Stimulated activated memory B cell treated with anti-CD40 and anti-IgM and Interleukin-4, amounts not matched to agents 10 μg/mL and 1 μg/mL and 100 μg/mL, for 72 hours (primary cell): ENCODE measurements at regions not wholly inside any gene's neighbourhood (a gene's known extent, or its start where the extent isn't known, plus 50 kb on each side); places are given as distances from the start of the nearest gene placed in this dataset.

ENCODE experiments used
- ATAC-seq: fragments of 150-1000 bp; cut with Tn5 transposase; 2 replicates; pipeline ENCODE4 v1.10.0; 2021
- H3K27ac Mint-ChIP-seq: one replicate; pipeline ENCODE4 v1.8.0; 2022; ENCODE audit warnings: mild to moderate bottlenecking, mixed read lengths
- H3K27me3 Mint-ChIP-seq: one replicate; pipeline ENCODE4 v1.8.0; 2022; ENCODE audit warnings: mixed read lengths
- H3K36me3 Mint-ChIP-seq: one replicate; pipeline ENCODE4 v1.8.0; 2022; ENCODE audit warnings: mixed read lengths
- H3K4me1 Mint-ChIP-seq: one replicate; pipeline ENCODE4 v1.8.0; 2022; ENCODE audit warnings: mixed read lengths
- H3K4me3 Mint-ChIP-seq: one replicate; pipeline ENCODE4 v1.8.0; 2022; ENCODE audit warnings: mild to moderate bottlenecking, moderate library complexity, mixed read lengths
- H3K9me3 Mint-ChIP-seq: one replicate; pipeline ENCODE4 v1.8.0; 2022; ENCODE audit warnings: mixed read lengths

DNA sequence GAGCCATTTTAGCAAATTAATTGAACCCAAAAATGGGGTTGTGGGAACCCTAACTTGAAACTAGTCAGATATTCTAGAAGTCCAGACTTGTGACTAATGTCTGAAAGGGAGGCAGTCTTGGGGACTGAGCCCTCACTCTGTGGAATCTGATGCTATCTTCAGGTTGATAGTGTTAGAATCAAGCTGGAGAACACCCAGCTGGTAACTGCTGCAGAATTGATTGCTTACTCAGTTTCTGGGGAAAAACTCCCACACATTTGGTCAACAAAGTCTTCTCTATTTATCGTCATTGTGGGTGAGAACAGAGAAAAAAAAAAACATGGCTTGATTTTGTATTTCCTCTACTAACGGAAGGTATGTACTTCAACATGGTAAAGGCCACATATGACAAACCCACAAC, 1925.8 kb upstream of the CELF4 start:
- ATAC-seq = no peak
- H3K4me3 Mint-ChIP-seq = no peak overlapping the region
- H3K4me1 Mint-ChIP-seq = no peaks in the 10 kb centered on the region
- no peaks in the 10 kb centered on the region for H3K36me3 Mint-ChIP-seq
- no peaks in the 10 kb centered on the region for H3K27me3 Mint-ChIP-seq
- H3K9me3 Mint-ChIP-seq = peaks cover 3% of the 10 kb centered on the region
- no peak overlapping the region for H3K27ac Mint-ChIP-seq

DNA sequence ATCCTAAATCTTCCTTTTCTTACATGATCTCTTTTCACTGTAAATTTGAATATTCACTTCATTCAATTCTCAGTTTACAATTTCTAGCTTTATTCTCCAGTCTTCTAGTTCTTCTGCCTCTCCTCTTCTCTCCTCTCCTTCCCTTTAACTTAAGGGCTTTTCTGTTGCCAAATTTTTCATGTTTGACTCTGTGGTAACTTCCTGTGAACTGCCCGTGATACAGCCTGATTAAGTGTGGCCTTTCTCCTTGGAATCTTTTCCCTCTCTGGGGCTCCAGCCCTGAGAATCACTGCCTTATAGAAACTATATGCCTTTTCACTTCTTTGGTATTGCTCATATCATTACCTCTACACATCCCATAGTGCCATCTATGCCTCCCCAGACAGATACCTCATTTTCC, 1923.8 kb upstream of the CELF4 start:
- Mint-ChIP-seq H3K27me3 (no peaks in the 10 kb centered on the region), H3K36me3 (no peaks in the 10 kb centered on the region), H3K27ac (no peak overlapping the region), H3K4me1 (no peaks in the 10 kb centered on the region), H3K4me3 (no peak overlapping the region), H3K9me3 (peaks cover 3% of the 10 kb centered on the region)
- no peak for ATAC-seq

DNA sequence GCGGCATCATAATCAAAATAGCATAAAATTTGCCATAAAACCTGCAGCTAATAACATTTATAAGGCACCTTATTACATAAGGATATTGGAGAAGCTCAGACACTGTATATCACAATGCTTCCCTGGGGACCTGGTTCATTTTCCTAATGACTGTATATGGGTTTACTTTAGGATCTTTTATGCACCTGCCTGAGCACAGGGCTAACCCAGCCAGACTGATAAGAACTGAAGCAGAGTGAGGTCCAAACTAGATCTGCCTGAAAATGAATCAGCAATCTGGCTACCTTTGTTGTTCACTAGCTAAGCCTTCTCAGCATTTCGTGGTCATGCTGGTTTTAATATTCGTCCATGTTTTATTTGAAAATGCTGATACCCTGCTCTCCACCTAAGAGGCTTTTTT, 1922.3 kb upstream of the CELF4 start:
- ATAC-seq = no peak
- Mint-ChIP-seq H3K4me3 (no peak overlapping the region), H3K27ac (no peak overlapping the region), H3K36me3 (no peaks in the 10 kb centered on the region), H3K9me3 (no peaks in the 10 kb centered on the region), H3K27me3 (no peaks in the 10 kb centered on the region), H3K4me1 (no peaks in the 10 kb centered on the region)

DNA sequence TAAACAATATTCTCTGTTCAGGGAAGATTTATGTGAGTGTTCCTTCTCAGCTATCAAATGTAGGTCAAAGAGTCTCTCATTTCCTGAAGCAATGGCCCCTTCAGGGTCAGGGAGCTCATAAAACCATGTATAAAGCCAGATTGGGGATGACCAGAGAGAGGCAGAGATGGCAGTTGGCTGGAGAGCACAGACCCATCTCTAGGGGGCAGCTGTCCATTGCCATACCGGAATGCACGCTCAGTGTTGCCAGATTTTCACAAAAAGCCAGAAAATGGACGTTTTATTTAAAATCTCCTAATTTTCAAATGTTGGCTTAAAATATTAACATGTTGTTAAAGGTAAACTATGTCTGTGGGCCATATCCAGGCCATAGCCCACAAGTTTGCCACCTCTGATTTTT, 1920.7 kb upstream of the CELF4 start:
- no peaks in the 10 kb centered on the region for H3K27me3 Mint-ChIP-seq
- ATAC-seq = no peak
- no peak overlapping the region for H3K27ac Mint-ChIP-seq
- no peaks in the 10 kb centered on the region for H3K4me1 Mint-ChIP-seq
- H3K9me3 Mint-ChIP-seq = no peaks in the 10 kb centered on the region
- H3K4me3 Mint-ChIP-seq = no peak overlapping the region
- no peaks in the 10 kb centered on the region for H3K36me3 Mint-ChIP-seq

DNA sequence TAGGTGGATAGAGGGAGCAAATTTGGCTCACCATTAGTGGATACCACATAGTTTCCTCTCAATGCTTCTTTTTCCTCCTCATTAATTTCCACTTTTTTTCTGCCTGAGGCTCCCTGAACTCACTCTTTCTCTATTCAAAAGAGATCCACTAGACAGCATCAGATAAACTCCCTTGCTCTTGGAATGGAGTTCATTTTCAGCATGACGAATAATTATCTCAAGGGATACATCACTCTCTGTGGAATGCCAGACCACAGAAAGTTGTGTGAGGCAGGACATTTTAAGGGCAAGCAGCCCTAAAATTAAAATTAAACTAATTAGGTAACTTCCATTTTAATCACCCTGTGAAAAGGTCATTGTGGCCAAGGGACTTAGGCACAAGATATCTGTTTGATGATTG, 1920.1 kb upstream of the CELF4 start:
- ATAC-seq = no peak
- no peaks in the 10 kb centered on the region for H3K4me1 Mint-ChIP-seq
- H3K27me3 Mint-ChIP-seq = no peaks in the 10 kb centered on the region
- H3K9me3 Mint-ChIP-seq = no peaks in the 10 kb centered on the region
- H3K4me3 Mint-ChIP-seq = no peak overlapping the region
- H3K36me3 Mint-ChIP-seq = no peaks in the 10 kb centered on the region
- no peak overlapping the region for H3K27ac Mint-ChIP-seq

DNA sequence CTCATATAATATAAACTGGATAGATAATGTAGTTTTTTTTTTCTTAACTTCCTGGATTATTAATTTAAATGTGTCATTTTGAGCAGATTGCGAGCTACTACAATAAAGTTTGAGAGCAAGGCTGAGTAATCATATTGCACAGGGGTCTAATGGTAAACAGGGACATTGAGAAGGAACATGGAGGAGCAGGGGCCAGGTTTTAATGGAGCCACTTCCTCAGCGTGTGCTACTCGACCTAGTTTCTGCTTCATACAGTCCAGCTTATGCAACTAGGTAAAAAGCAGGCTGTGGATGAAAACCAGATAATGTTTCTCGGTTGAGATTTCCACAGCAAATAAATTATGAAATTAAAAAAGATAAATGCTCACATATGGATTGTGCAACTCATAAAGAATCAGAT, 1915.7 kb upstream of the CELF4 start:
- no peak for ATAC-seq
- H3K4me3 Mint-ChIP-seq = no peak overlapping the region
- no peak overlapping the region for H3K27ac Mint-ChIP-seq
- no peaks in the 10 kb centered on the region for H3K36me3 Mint-ChIP-seq
- no peaks in the 10 kb centered on the region for H3K27me3 Mint-ChIP-seq
- H3K4me1 Mint-ChIP-seq = no peaks in the 10 kb centered on the region
- H3K9me3 Mint-ChIP-seq = no peaks in the 10 kb centered on the region

DNA sequence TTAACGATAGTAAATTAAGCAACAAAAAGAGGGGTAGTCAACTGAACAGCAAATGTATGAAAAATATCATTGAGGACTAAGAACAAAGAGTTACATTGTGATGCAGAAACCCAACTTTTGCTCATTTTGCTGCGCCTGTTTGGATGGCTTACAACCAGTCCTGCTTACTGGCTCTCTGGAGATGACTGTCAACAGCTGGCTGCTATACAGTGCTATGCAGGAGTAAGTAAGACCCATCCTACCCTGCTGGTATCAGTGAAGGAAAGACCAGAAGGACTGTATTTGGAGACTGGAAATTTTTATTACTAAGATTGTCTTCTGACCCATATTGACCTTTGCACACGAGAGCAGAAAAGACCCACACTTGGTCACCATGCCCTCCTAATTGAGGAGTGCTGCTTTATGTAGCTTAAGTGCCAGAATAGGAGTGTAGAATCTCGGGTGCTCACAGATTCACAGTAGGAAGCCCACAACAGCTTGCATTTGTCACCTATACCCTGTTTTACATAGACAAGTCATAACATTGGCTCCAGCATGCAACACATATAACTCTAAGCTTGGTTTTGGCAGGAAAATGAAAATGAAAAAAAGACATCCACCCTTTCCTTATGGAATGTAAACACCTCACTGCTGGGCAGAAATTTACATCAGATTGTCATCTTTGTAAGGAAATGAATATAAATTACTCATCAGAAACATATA, 1915.0 kb upstream of the CELF4 start:
- no peaks in the 10 kb centered on the region for H3K4me1 Mint-ChIP-seq
- no peaks in the 10 kb centered on the region for H3K36me3 Mint-ChIP-seq
- H3K4me3 Mint-ChIP-seq = no peak overlapping the region
- H3K27me3 Mint-ChIP-seq = no peaks in the 10 kb centered on the region
- no peak overlapping the region for H3K27ac Mint-ChIP-seq
- H3K9me3 Mint-ChIP-seq = no peaks in the 10 kb centered on the region
- ATAC-seq = no peak

DNA sequence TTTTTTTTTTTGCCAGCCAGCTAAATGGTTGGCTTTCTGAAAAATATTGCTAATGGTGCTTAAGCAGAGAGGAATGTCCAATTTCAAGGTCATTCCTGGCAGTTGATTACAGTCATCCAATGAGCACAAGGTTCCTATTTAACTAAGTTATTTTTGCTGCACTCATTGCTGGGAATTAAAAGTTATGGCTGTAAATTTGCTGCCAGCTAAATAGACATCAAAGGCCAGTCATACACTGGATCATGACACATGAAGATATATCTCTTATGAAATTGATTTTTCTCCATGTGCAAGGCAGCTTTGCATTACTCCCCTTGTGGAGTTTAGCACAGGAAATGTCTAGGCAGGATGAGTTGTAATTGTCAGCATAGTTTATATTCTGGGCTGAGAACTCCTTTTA, 1898.4 kb upstream of the CELF4 start:
- ATAC-seq = no peak
- H3K27me3 Mint-ChIP-seq = no peaks in the 10 kb centered on the region
- no peaks in the 10 kb centered on the region for H3K36me3 Mint-ChIP-seq
- no peaks in the 10 kb centered on the region for H3K4me1 Mint-ChIP-seq
- peaks cover 8% of the 10 kb centered on the region for H3K9me3 Mint-ChIP-seq
- no peak overlapping the region for H3K4me3 Mint-ChIP-seq
- H3K27ac Mint-ChIP-seq = no peak overlapping the region

DNA sequence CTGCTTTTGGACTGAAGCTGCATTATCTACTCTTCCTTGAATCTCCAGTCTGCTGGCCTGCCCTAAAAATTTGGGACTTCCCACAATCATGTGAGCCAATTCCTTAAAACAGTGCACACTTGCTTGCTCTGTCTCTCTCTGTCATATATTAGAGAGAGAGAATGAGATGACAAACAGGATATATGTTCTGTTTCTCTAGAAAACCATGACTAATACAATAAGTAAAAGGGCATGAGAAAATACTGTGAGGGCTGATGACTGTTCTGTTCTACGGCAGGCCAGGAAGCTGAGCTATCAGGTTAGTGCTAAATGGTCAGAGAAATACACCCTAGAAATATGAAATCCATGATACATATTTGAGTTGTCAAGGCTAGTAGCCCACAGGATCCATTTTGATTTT, 1896.8 kb upstream of the CELF4 start:
- no peaks in the 10 kb centered on the region for H3K27me3 Mint-ChIP-seq

DNA sequence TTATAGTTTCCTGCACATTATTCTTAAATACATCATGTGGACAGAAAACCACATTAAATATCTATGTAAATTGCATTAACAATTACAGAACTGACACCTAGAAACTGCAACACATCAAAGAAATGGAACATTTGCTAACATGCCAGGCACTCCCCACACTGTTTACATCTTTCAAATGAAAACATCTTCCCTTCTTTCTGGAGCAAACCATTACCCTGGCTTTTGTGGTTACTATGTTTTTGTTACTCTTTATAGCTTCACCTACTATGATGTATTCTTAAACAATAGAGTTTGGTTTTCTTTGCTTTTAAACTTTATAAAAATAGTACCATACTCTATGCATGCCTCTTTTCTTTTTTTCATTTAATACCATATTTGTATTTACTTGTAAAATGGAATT, 1894.5 kb upstream of the CELF4 start:
- no peaks in the 10 kb centered on the region for H3K27me3 Mint-ChIP-seq
- H3K4me1 Mint-ChIP-seq = no peaks in the 10 kb centered on the region
- no peak for ATAC-seq
- H3K9me3 Mint-ChIP-seq = peaks cover 9% of the 10 kb centered on the region
- H3K36me3 Mint-ChIP-seq = no peaks in the 10 kb centered on the region
- H3K4me3 Mint-ChIP-seq = no peak overlapping the region
- H3K27ac Mint-ChIP-seq = no peak overlapping the region

More for the DNA sequence above, 1896.8 kb upstream of the CELF4 start:
- no peaks in the 10 kb centered on the region for H3K4me1 Mint-ChIP-seq
- no peak for ATAC-seq
- H3K27ac Mint-ChIP-seq = no peak overlapping the region
- no peaks in the 10 kb centered on the region for H3K36me3 Mint-ChIP-seq
- H3K4me3 Mint-ChIP-seq = no peak overlapping the region
- peaks cover 11% of the 10 kb centered on the region for H3K9me3 Mint-ChIP-seq

DNA sequence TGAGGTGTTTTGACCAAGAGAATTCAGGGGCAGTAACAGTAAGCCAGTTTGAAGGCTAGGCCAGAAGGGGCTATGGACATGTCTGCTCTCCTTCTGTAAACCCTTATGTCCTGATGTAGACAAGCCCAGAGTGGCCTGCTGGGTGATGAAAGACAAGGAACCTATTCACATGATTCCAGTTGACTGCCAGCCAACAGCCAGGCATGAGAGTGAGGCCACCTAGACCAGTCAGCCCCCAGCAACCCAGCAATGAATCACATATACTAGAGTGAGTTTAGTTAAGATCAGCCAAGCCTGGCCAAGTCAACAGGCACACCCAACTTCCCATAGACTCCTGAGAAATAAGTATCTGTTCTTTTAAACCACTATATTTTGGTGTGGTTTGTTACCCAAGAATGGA, 1889.7 kb upstream of the CELF4 start:
- Mint-ChIP-seq H3K9me3 (peaks cover 6% of the 10 kb centered on the region), H3K36me3 (no peaks in the 10 kb centered on the region), H3K27me3 (no peaks in the 10 kb centered on the region), H3K27ac (no peak overlapping the region), H3K4me3 (no peak overlapping the region), H3K4me1 (no peaks in the 10 kb centered on the region)
- no peak for ATAC-seq

DNA sequence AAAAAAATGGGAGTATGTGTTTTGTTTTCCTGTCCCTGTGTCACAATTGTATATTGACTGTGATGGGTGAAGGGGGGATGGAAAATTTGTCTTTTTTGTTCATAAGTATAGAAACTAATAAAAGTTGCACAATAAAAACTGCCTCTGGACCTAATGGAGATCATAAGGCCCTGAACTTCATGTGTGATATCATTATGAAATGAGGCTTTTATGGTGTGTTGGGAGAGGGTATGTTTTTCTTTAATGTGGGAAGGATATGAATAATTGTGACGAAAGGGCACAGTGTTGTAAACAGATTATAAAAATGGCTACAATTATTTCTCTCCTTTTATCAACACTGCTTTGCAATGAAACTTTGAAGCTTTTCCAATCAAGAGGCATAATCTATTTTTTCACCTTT, 1889.3 kb upstream of the CELF4 start:
- H3K27me3 Mint-ChIP-seq = no peaks in the 10 kb centered on the region
- H3K4me1 Mint-ChIP-seq = no peaks in the 10 kb centered on the region
- no peak overlapping the region for H3K27ac Mint-ChIP-seq
- no peak for ATAC-seq
- no peaks in the 10 kb centered on the region for H3K36me3 Mint-ChIP-seq
- H3K4me3 Mint-ChIP-seq = no peak overlapping the region
- peaks cover 6% of the 10 kb centered on the region for H3K9me3 Mint-ChIP-seq

DNA sequence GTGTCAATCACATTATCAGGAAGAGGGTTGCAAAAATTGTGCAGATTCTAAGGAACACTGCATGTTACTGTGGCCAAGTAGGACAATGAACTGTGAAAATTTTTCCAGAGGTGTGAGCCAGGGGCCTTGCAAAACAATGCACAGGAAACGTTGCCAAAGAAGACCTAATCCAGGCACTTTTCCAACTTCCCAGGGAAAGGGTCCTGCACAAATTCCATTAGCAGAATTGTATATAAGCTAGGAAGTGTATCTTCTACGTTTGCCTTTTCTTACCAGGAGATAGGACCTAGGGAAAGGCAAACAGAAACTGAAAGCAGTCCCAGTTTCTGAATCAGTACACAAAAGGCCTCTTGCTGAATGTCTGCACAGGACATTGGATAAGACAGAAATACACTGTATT, 1888.3 kb upstream of the CELF4 start:
- Mint-ChIP-seq H3K27ac (no peak overlapping the region), H3K4me1 (no peaks in the 10 kb centered on the region), H3K9me3 (peaks cover 6% of the 10 kb centered on the region), H3K4me3 (no peak overlapping the region), H3K27me3 (no peaks in the 10 kb centered on the region), H3K36me3 (no peaks in the 10 kb centered on the region)
- no peak for ATAC-seq

DNA sequence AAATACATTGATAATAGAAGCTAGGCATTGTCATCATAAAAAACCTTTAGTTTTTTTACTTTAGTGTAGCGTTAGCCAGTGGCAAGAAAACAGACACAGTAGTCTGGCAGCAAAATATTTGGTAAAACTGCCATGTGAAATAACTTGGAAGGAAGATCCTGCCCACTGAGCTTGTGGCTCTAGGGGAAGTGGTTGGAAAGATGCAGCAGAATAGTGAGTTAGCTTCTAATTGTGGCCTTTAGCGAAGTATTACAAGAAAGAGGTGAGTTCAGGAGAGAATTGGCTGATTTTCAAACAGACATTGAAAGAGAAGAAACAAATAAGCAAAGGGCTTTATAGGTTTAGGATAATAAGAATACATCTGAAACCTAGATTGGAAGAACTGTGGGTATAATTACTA, 1887.8 kb upstream of the CELF4 start:
- no peak for ATAC-seq
- Mint-ChIP-seq H3K4me1 (no peaks in the 10 kb centered on the region), H3K9me3 (peaks cover 3% of the 10 kb centered on the region), H3K27ac (no peak overlapping the region), H3K36me3 (no peaks in the 10 kb centered on the region), H3K27me3 (no peaks in the 10 kb centered on the region), H3K4me3 (no peak overlapping the region)

DNA sequence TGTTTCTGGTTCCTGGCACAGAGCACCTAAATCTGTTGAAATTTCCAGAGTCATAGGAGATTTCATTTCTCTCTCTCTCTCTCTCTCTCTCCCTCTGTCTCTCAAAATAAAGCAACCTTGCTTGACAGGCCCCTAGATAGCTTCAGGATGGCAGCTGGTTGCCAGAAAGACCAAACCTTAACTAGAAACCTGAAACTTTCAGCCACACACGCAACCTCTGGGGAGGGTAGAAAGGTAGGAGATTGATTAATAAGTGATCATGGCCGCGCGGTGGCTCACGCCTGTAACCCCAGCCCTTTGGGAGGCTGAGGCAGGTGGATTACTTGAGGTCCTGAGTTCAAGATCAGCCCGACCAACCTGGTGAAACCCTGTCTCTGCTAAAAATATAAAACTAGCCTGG, 1885.4 kb upstream of the CELF4 start:
- Mint-ChIP-seq H3K36me3 (no peaks in the 10 kb centered on the region), H3K4me1 (no peaks in the 10 kb centered on the region), H3K27me3 (no peaks in the 10 kb centered on the region), H3K4me3 (no peak overlapping the region), H3K27ac (no peak overlapping the region), H3K9me3 (peaks cover 8% of the 10 kb centered on the region)
- ATAC-seq = no peak

DNA sequence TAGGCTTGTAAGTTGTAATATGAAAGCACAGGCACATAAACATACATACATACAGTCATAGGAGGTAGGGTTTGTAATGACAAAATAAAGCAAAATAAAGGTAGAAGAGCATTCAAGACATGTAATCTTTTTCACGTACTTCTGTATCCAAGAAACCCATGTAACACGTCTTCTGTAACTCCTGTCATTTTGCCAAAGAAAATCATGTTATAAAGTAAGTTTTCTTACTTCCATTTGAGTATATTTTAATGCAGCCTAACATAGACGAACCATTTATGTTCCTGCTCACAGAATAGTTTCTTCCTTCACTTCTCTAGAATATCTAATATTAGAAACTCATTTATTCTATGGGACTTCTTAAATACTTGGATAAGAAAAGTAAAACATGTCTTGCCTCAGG, 1884.0 kb upstream of the CELF4 start:
- Mint-ChIP-seq H3K4me3 (no peak overlapping the region), H3K27ac (no peak overlapping the region), H3K4me1 (no peaks in the 10 kb centered on the region)

DNA sequence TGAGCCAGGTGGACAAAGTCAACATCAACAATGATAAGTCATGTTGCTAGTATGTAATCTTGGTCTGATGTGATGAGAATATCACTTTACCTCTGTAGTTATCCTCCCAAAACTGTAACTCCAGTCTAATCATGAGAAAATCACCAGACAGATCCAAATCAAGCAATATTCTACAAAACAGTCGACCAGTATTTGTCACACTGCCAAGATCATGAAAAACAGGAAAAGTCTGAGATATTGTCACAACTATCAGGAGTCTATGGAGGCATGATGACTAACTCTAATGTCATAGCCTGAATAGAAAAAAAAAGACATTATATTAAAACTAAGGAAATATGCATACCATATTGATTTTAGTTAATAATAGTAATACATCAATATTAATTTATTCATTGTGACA, 1883.3 kb upstream of the CELF4 start:
- Mint-ChIP-seq H3K36me3 (no peaks in the 10 kb centered on the region), H3K27me3 (no peaks in the 10 kb centered on the region), H3K4me1 (no peaks in the 10 kb centered on the region), H3K27ac (no peak overlapping the region), H3K4me3 (no peak overlapping the region), H3K9me3 (peaks cover 20% of the 10 kb centered on the region)
- ATAC-seq = no peak

More for the DNA sequence above, 1884.0 kb upstream of the CELF4 start:
- H3K27me3 Mint-ChIP-seq = no peaks in the 10 kb centered on the region
- H3K9me3 Mint-ChIP-seq = peaks cover 19% of the 10 kb centered on the region
- no peak for ATAC-seq
- no peaks in the 10 kb centered on the region for H3K36me3 Mint-ChIP-seq
